Keratinocyte (primary cell): ENCODE measurements at regions not wholly inside any gene's neighbourhood (a gene's known extent, or its start where the extent isn't known, plus 50 kb on each side); places are given as distances from the start of the nearest gene placed in this dataset.

Source experiments
- CTCF ChIP-seq, 3 experiments: IDR thresholded peaks in 1 of 3; conservative IDR thresholded peaks in 1 of 3; optimal IDR thresholded peaks in 1 of 3; 2 replicates in 2 of 3; 3 replicates in 1 of 3; pipeline versions ENCODE3 to v1.5.1; 2011; ENCODE audit warnings: low read length in 3 of 3, mild to moderate bottlenecking in 3 of 3, moderate library complexity in 2 of 3, control low read depth in 1 of 3, inconsistent platforms in 1 of 3; ENCODE audit not compliant: insufficient read depth in 2 of 3; ENCODE audit errors: extremely low read depth in 1 of 3
- EZH2 ChIP-seq: IDR thresholded peaks from one replicate; pipeline ENCODE4 v1.6.1; 2012; ENCODE audit warnings: inconsistent platforms, mild to moderate bottlenecking, low read length, moderate library complexity

GRCh38 chr16:80029761-80030481 is 429.4 kb upstream of the MAF start:
- TF ChIP-seq CTCF (optimal IDR thresholded peaks at IDR 0.05 in 1 of 3, IDR thresholded peaks at IDR 0.05 in 1 of 3, conservative IDR thresholded peaks at IDR 0.05 in 1 of 3; ENCODE audit: extremely low read depth in 1 of 3, insufficient read depth in 2 of 3, low read length in 3 of 3) (no peak), EZH2 (no peak)
